Gastroesophageal sphincter (tissue), 4 donors: ENCODE measurements at regions not wholly inside any gene's neighbourhood (a gene's known extent, or its start where the extent isn't known, plus 50 kb on each side); places are given as distances from the start of the nearest gene placed in this dataset.

Source experiments
- ATAC-seq: fragments of 150-250 bp; one replicate; pipeline ENCODE4 v1.9.1; 2016; ENCODE audit warnings: mild to moderate bottlenecking, moderate library complexity
- H3K27ac ChIP-seq, 4 donors: fragments of 200-600 bp; sonication (generic) in 3 of 4; 1 replicate in 3 of 4; 2 replicates in 1 of 4; pipeline ENCODE4 v1.5.1; 2016 to 2019
- H3K27me3 ChIP-seq: fragments of 200-600 bp; sonication (generic); one replicate; pipeline ENCODE4 v1.5.1; 2019
- H3K36me3 ChIP-seq, 2 donors: fragments of 200-600 bp; sonication (generic); one replicate each; pipeline ENCODE4 v1.5.1; 2019; ENCODE audit warnings: control low read depth in 1 of 2
- H3K4me1 ChIP-seq, 3 donors: fragments of 200-600 bp; sonication (generic); 1 replicate in 2 of 3; 2 replicates in 1 of 3; pipeline ENCODE4 v1.5.1; 2016 to 2019; ENCODE audit warnings: control low read depth in 2 of 3
- H3K4me3 ChIP-seq, 2 donors: fragments of 200-600 bp; sonication (generic); one replicate each; pipeline ENCODE4 v1.5.1; 2019; ENCODE audit warnings: mild to moderate bottlenecking in 1 of 2, moderate library complexity in 1 of 2
- H3K9me3 ChIP-seq, 3 donors: fragments of 200-600 bp; sonication (generic); one replicate each; pipeline ENCODE4 v1.5.1; 2017 to 2019; ENCODE audit warnings: control low read depth in 2 of 3
- CTCF ChIP-seq, 4 experiments: fragments of 200-600 bp in 2 of 4; fragments of 450-650 bp in 2 of 4; sonication (generic) in 1 of 4; IDR thresholded peaks; one replicate each; pipeline ENCODE4 v1.5.1; 2017 to 2019; ENCODE audit warnings: antibody characterized with exemption in 4 of 4, mild to moderate bottlenecking in 2 of 4, moderate library complexity in 2 of 4
- EP300 ChIP-seq: sonication (generic); formaldehyde crosslinking; IDR thresholded peaks from one replicate; pipeline ENCODE4 v1.6.1; 2017; ENCODE audit warnings: antibody characterized with exemption, mild to moderate bottlenecking
- POLR2A ChIP-seq, 2 donors: fragments of 450-650 bp; IDR thresholded peaks; one replicate each; pipeline ENCODE4 v1.6.1; 2017; ENCODE audit warnings: antibody characterized with exemption in 2 of 2, mild to moderate bottlenecking in 2 of 2, moderate library complexity in 1 of 2
- POLR2AphosphoS5 ChIP-seq: sonication (generic); formaldehyde crosslinking; IDR thresholded peaks from one replicate; pipeline ENCODE4 v1.6.1; 2017; ENCODE audit warnings: antibody characterized with exemption
- WGBS, 2 donors: methylation state at CpG; one replicate each; pipeline ENCODE4 v1.1.5; 2018; ENCODE audit warnings: low coverage in 1 of 2; 5-methylcytosine and 5-hydroxymethylcytosine counted together

DNA sequence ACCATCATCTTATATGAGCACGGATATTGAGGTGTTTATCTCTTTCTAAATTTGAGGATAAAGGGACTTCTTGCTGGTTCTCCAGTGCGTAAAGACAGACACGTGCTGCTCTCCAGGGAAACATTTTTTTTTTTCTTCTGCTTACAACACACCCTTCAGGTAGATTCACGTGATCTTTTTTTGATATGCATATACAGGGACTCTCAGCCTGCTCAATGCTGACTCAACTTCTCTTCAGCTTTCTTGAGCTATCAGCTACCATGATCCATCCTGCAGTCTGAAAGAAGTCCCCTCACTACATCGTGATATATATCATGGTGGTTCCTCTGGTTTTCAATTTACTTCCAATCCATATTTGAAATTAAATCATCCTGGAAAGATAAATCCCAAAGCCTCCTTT, 87.1 kb upstream of the SLITRK3 start:
- WGBS, 2 donors = 75 to 79% methylated on average over 4 to 5 of the region's 5 CpGs
- ATAC-seq = no peak
- H3K27me3 ChIP-seq = no peaks in the 10 kb centered on the region
- H3K4me1 ChIP-seq = no peaks in the 10 kb centered on the region
- no peaks in the 10 kb centered on the region for H3K36me3 ChIP-seq
- no peak overlapping the region for H3K4me3 ChIP-seq
- H3K27ac ChIP-seq = no peak overlapping the region
- TF ChIP-seq POLR2A (IDR thresholded peaks at IDR 0.05) (no peak), EP300 (no peak), POLR2AphosphoS5 (no peak), CTCF (IDR thresholded peaks at IDR 0.05) (no peak)
- no peaks in the 10 kb centered on the region for H3K9me3 ChIP-seq

DNA sequence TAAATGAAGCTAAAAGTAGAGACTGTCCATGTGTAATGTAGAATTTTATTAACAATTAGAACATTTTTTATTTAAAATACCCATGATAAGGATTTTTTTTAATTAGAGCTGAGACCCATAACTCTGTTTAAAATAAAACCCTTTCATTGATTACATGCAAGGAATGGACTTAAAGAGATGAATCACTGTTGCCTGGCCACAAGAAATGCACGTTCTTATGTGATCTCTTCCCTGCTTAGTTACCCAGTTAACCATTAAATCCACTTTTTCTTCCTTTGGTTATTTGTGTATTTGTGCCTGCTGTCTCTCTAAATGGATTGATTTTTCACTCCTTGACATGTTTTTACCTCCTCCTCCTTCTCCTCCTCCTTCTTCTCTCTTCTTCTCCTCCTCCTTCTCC, 83.3 kb upstream of the SLITRK3 start:
- Histone ChIP-seq H3K36me3 (no peaks in the 10 kb centered on the region), H3K27ac (no peak overlapping the region), H3K4me3 (no peak overlapping the region), H3K9me3 (no peaks in the 10 kb centered on the region), H3K27me3 (no peaks in the 10 kb centered on the region), H3K4me1 (no peaks in the 10 kb centered on the region)
- no peak for ATAC-seq
- 56 to 60% methylated on average over 1 of the region's 1 CpG for WGBS, 2 donors
- TF ChIP-seq POLR2AphosphoS5 (no peak), CTCF (IDR thresholded peaks at IDR 0.05) (no peak), EP300 (no peak), POLR2A (IDR thresholded peaks at IDR 0.05) (no peak)

GRCh38 chr3:165273411-165273810, 77.2 kb upstream of the SLITRK3 start:
- no peak for ATAC-seq
- no peak for TF ChIP-seq POLR2AphosphoS5
- TF ChIP-seq POLR2A (IDR thresholded peaks at IDR 0.05) = no peak
- TF ChIP-seq EP300 = no peak
- peaks cover 0 to 13% (median 4%) of the 10 kb centered on the region in 3 donors for H3K4me1 ChIP-seq
- H3K27ac ChIP-seq = no peak overlapping the region
- H3K36me3 ChIP-seq = no peaks in the 10 kb centered on the region
- H3K4me3 ChIP-seq = no peak overlapping the region
- H3K9me3 ChIP-seq = no peaks in the 10 kb centered on the region
- H3K27me3 ChIP-seq = no peaks in the 10 kb centered on the region

- peak overlapping the region in 2 of 4 donors; percentile 7 to 38 for H3K27ac ChIP-seq
- no peaks in the 10 kb centered on the region for H3K27me3 ChIP-seq
- no peaks in the 10 kb centered on the region for H3K9me3 ChIP-seq
- whole genome bisulfite sequencing, 2 donors = 30 to 59% methylated on average over 3 to 4 of the region's 4 CpGs
- no peak for TF ChIP-seq POLR2AphosphoS5
- H3K36me3 ChIP-seq = no peaks in the 10 kb centered on the region
- peaks cover 0 to 14% (median 0%) of the 10 kb centered on the region in 3 donors for H3K4me1 ChIP-seq
- H3K4me3 ChIP-seq = no peak overlapping the region
- ATAC-seq = no peak
Observed at GRCh38 chr3:165259541-165260193, 63.5 kb upstream of the SLITRK3 start.

GRCh38 chr3:165256554-165257065, 60.4 kb upstream of the SLITRK3 start:
- Histone ChIP-seq H3K4me3 (no peak overlapping the region), H3K27me3 (no peaks in the 10 kb centered on the region), H3K4me1 (peaks cover 0 to 14% (median 0%) of the 10 kb centered on the region in 3 donors), H3K27ac (no peak overlapping the region), H3K36me3 (no peaks in the 10 kb centered on the region), H3K9me3 (no peaks in the 10 kb centered on the region)
- TF ChIP-seq EP300 (no peak), CTCF (IDR thresholded peaks at IDR 0.05) (no peak), POLR2A (IDR thresholded peaks at IDR 0.05) (no peak), POLR2AphosphoS5 (no peak)
- 8 to 10% methylated on average over 2 of the region's 2 CpGs for WGBS, 2 donors
- ATAC-seq = no peak

GRCh38 chr3:165254812-165255211, 58.6 kb upstream of the SLITRK3 start:
- H3K9me3 ChIP-seq = no peaks in the 10 kb centered on the region
- TF ChIP-seq POLR2AphosphoS5 (no peak), EP300 (no peak), POLR2A (IDR thresholded peaks at IDR 0.05) (no peak), CTCF (IDR thresholded peaks at IDR 0.05) (peak in 3 of 4 experiments; percentile 43 to 53 (median 47))
- H3K27ac ChIP-seq = peak overlapping the region in 2 of 4 donors; percentile 31 to 56
- peak; percentile 82 for ATAC-seq
- no peaks in the 10 kb centered on the region for H3K36me3 ChIP-seq
- H3K4me3 ChIP-seq = no peak overlapping the region
- 7% methylated on average over 1 of the region's 1 CpG; no CpG with 5 or more reads in 1 of the 2 donors for whole genome bisulfite sequencing, 2 donors
- peaks cover 0 to 11% (median 0%) of the 10 kb centered on the region in 3 donors for H3K4me1 ChIP-seq
- H3K27me3 ChIP-seq = no peaks in the 10 kb centered on the region
